GM12865 (cell line): ENCODE measurements at regions not wholly inside any gene's neighbourhood (a gene's known extent, or its start where the extent isn't known, plus 50 kb on each side); places are given as distances from the start of the nearest gene placed in this dataset.
A peak's percentile ranks its signal among the peaks of the same experiment; 100 is the strongest.

Experiments
- DNase-seq: peaks from one replicate; pipeline ENCODE4 v3.0.0; 2010; ENCODE audit warnings: low read depth
- H3K4me3 ChIP-seq: 2 replicates; pipeline ENCODE4 v1.5.1; 2011; ENCODE audit warnings: mild to moderate bottlenecking, low read depth, low read length, control low read depth
- CTCF ChIP-seq: IDR thresholded peaks from 2 replicates; pipeline ENCODE4 v1.5.1; 2011; ENCODE audit warnings: low read length, control low read depth, low read depth, inconsistent platforms; ENCODE audit not compliant: insufficient read depth; ENCODE audit errors: missing control alignments

DNA sequence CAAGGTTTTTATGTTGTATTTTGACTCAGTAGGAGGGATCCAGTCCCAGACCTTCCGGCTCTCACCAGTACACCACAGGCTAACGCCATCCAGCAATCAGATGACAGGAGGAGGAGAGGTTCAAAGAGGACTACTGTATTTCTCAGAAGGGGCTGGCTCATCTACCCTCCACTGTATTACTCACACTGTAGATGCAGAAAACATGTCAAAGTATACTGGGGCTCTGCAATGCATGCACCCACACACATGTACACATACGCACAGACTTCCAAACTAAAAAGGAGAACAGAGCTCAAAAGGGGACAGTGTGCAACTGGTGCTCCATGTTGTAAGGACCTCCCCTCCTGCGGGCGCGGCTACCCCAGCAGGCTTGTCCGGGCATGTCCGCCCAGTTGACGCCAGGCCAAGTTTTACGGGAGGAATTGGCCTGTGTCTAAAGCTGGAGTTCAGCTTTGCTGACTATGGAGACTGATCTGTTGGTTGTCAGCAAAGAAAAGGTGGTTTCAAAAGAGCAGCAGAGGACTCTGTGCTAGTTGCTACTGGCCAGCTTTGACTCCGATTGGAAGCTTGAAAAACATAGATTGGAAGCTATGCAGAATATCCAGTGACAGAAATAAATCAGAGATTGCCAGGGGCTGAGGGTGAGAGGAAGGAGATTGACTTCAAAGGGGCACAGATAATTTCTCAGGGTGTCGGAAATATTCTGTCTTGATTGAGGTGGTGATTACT lies 314.2 kb downstream of the DLEU7 start:
- H3K4me3 ChIP-seq, result no peak overlapping the region
- no peak for DNase-seq
- no peak for TF ChIP-seq CTCF

DNA sequence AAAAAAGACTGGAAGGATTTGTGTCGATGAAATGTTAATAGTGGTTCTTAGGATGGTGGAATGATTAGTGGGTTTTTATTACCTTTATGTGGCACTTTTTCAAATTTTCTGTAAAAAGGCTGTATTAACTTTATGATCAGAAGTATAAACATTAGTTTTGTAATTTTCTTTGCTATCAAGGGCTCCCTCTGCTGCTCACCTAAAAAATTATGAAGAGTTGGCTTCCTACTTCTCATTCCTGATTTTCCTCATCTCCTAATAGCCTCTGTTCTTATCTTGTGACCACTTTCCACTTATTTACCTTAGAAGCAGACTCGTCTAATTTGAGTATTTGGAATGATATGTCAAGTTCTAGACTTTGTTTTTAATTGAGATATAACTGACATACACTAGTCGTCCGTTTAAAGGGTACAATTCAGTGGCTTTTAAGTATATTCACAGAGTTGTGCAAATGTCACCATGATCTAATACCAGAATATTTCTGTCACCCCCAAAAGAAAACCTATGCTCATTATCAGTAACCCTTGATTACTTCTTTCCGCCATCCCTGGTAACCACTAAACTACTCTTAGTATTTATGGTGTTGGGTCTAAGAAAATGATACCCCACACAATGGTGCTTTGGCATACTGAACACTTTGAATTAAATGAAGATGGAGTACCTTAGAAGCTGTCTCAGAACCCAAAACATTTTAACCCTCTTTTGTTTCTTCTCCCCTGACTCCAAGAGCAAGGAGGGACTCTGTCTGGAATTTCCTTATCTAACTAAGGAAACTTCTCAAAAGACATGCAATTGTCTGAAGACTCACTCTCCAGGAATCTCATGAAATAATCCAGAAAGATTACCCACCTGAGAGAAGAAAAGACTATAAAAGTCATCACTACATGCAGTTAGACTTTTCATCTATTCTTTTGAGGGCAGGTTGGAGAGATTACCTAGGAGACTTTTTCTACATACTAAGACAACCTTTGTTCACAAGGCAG lies 311.3 kb downstream of the DLEU7 start:
- H3K4me3 ChIP-seq, result no peak overlapping the region
- peak; percentile 20 for TF ChIP-seq CTCF
- DNase-seq, result no peak

GRCh38 chr13:50535050-50535449 lies 308.4 kb downstream of the DLEU7 start:
- DNase-seq, result no peak
- TF ChIP-seq CTCF, result no peak
- no peak overlapping the region for H3K4me3 ChIP-seq

DNA sequence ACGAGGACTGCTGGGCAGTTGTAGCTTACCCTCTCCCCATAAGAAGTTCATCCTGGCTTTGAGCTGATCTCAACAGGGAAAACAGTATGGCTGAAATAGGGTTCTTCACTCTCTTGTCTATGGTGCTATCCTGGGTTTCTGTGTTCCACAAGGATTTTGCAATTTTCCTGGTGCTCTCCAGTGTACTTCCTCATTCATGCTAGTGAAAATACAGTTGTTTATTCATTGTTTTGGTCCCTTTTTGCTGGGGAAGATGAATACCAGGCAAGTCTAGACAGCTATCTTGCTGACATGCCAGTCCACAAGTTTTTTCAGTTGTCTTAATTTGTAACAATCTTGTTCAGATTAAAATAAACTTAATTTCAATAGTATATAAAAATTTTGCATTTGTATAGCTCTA lies 306.5 kb downstream of the DLEU7 start:
- DNase-seq, result no peak
- TF ChIP-seq CTCF, result no peak
- no peak overlapping the region for H3K4me3 ChIP-seq

DNA sequence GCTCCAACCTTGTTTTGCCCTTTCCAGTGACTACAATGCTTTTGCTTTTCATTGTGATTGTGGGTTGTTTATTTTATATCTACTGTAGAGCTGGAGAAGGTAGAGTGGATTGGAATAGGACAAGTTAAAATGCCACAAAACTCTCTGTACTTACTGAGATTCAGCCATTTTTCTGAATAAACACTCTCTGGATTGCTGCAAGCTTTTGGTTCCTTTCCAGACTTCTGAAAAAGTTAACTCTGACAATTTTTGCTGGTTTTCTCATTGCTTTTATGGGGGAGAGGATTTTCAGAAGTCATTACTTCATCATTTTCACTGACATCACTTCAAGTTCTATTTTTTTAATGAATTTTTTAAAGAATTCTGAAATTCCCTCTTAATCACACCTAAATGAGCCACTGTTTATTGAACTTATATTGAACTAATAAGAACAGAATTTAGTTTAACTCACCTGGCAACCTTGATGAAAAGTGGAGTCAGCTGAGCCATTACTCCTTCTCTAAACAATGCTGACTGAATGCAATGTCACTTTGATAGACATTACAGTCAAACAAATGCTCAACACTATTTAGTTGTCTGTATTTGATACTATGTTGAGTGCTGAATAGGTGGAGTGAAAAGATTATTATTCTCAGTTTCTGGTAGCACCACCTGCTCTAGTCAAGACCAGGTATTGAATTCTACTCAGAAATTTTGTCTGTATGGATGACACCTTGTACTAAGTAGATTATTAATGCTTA lies 303.5 kb downstream of the DLEU7 start:
- DNase-seq, result no peak
- no peak for TF ChIP-seq CTCF

DNA sequence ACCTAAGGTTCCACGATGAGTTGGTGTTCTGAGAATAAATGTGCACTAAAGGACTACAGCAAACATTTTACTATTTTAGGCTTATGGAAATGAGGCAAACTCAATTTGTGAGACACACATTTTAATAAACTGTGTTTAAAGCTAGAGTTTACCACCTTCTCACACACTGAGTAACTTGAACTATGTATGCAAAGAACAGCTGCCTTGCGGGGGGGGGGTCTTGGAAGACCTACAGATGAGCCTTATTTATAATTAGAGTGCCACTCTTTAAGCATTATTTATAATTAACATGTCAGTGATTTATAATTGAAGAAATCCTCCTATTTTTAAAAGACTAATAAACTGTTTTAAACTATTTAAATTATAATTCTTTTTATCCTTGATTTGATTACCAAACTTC lies 300.4 kb downstream of the DLEU7 start:
- no peak for TF ChIP-seq CTCF
- no peak for DNase-seq
- H3K4me3 ChIP-seq, result no peak overlapping the region

More for the DNA sequence above, 303.5 kb downstream of the DLEU7 start:
- H3K4me3 ChIP-seq, result no peak overlapping the region
